Vagina (tissue), 2 donors: ENCODE measurements at regions not wholly inside any gene's neighbourhood (a gene's known extent, or its start where the extent isn't known, plus 50 kb on each side); places are given as distances from the start of the nearest gene placed in this dataset.
"Not testable (repeated sequence)": the region's sequence is repeated elsewhere in the genome, so short reads cannot be mapped to it uniquely, and the experiment has no call there.

ENCODE experiments used
- DNase-seq, 2 donors: peaks; one replicate each; pipeline ENCODE4 v3.0.0-alpha.2; 2017; ENCODE audit errors: extremely low spot score in 2 of 2
- H3K27ac ChIP-seq: fragments of 200-600 bp; sonication (generic); one replicate; pipeline ENCODE4 v1.5.1; 2019
- H3K27me3 ChIP-seq: fragments of 200-600 bp; sonication (generic); one replicate; pipeline ENCODE4 v1.5.1; 2019
- H3K36me3 ChIP-seq, 2 donors: fragments of 200-600 bp; sonication (generic); one replicate each; pipeline ENCODE4 v1.5.1; 2017 to 2019
- H3K4me1 ChIP-seq: fragments of 200-600 bp; sonication (generic); one replicate; pipeline ENCODE4 v1.5.1; 2019
- H3K4me3 ChIP-seq, 2 donors: fragments of 200-600 bp; sonication (generic); 1 replicate in 1 of 2; 2 replicates in 1 of 2; pipeline ENCODE4 v1.5.1; 2016 to 2019
- H3K9me3 ChIP-seq: fragments of 200-600 bp; sonication (generic); one replicate; pipeline ENCODE4 v1.5.1; 2019
- CTCF ChIP-seq, 3 experiments: fragments of 450-650 bp in 2 of 3; fragments of 200-600 bp in 1 of 3; sonication (generic) in 1 of 3; IDR thresholded peaks; one replicate each; pipeline ENCODE4 v1.5.1; 2017 to 2019; ENCODE audit warnings: antibody characterized with exemption in 3 of 3, mild to moderate bottlenecking in 2 of 3, moderate library complexity in 2 of 3
- POLR2A ChIP-seq, 2 donors: fragments of 450-650 bp; IDR thresholded peaks; one replicate each; pipeline ENCODE4 v1.6.1; 2017; ENCODE audit warnings: antibody characterized with exemption in 2 of 2, mild to moderate bottlenecking in 2 of 2, moderate library complexity in 2 of 2
- POLR2AphosphoS5 ChIP-seq, 2 donors: sonication (generic); formaldehyde crosslinking; IDR thresholded peaks; one replicate each; pipeline ENCODE4 v1.9.0; 2017; ENCODE audit warnings: antibody characterized with exemption in 2 of 2, mild to moderate bottlenecking in 2 of 2, low read depth in 1 of 2; ENCODE audit not compliant: insufficient read depth in 1 of 2
- intact Hi-C: fragments of 100-400 bp; cut with DNase I; formaldehyde crosslinking; loops from one replicate; pipeline ENCODE4 v1.15.1; 2023

DNA sequence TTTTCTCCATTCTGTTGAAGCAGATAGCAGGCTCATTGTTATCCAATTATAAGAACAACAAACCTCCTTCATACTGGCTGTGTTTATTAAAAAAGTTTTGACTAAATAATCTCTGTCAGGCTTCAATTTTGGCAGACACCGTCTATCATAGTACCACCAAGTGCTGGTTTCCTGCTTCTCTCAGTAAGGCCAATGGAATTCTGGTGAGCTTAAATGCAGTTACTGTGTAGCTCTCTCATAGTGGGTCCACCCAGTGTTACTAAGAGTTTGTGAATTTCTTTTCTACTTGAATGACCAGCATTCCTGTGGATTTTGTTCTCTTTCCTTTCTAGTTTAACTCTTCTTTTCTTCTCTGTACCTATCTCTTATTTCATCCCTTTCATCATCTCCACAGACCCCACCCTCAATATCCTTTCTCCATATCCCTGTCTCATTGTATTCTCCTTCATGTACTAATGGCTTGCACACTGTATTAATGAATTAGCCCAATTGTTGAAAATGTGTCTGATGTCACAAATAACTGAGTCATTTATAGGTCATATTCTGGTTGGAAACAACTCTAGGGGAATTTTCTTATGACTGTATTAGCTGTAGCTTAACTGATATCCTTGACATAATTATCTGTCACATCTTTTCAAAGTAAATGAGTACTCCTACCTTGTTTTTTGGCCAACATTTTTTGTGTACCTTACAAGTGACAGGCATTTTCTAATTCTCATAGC, 372.1 kb downstream of the FAT3 start:
- H3K27me3 ChIP-seq, result no peaks in the 10 kb centered on the region

DNA sequence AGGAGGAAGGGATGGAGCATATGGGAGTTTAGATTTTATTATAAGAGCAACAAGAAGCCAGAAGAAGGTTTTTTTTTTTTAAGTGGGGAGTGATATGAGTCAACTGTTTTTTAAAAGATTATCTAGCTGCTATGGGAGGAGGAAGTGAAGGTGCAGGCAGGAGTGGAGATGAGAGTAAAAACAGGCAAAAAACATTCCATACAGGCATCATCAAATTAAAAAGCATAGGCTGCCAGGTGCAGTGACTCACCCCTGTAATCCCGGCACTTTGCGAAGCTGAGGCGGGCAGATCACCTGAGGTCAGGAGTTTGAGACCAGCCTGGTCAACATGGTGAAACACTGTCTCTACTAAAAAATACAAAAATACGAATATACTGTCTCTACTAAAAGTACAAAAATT, 368.4 kb upstream of the MTNR1B start:
- no peaks in the 10 kb centered on the region for H3K4me1 ChIP-seq
- no peak for TF ChIP-seq POLR2AphosphoS5 (IDR thresholded peaks at IDR 0.05; ENCODE audit: insufficient read depth in 1 of 2, low read depth in 1 of 2)
- TF ChIP-seq POLR2A (IDR thresholded peaks at IDR 0.05), result no peak
- no peak for TF ChIP-seq CTCF (IDR thresholded peaks at IDR 0.05)
- H3K27me3 ChIP-seq, result no peaks in the 10 kb centered on the region
- DNase-seq, result no peak
- H3K4me3 ChIP-seq, result no peak overlapping the region
- no peak overlapping the region for H3K27ac ChIP-seq
- intact Hi-C loops, result no loop called here
- no peaks in the 10 kb centered on the region for H3K36me3 ChIP-seq
- no peaks in the 10 kb centered on the region for H3K9me3 ChIP-seq

More for the DNA sequence above, 372.1 kb downstream of the FAT3 start:
- intact Hi-C loops, result no loop called here
- Histone ChIP-seq H3K4me3 (no peak overlapping the region), H3K36me3 (no peaks in the 10 kb centered on the region), H3K9me3 (no peaks in the 10 kb centered on the region), H3K27ac (no peak overlapping the region), H3K4me1 (no peaks in the 10 kb centered on the region)
- DNase-seq, result no peak
- no peak for TF ChIP-seq CTCF (IDR thresholded peaks at IDR 0.05)
- TF ChIP-seq POLR2A (IDR thresholded peaks at IDR 0.05), result no peak
- TF ChIP-seq POLR2AphosphoS5 (IDR thresholded peaks at IDR 0.05; ENCODE audit: insufficient read depth in 1 of 2, low read depth in 1 of 2), result no peak

GRCh38 chr11:92605667-92606066, 363.8 kb upstream of the MTNR1B start:
- Histone ChIP-seq H3K4me1 (no peaks in the 10 kb centered on the region), H3K27ac (no peak overlapping the region), H3K27me3 (no peaks in the 10 kb centered on the region), H3K36me3 (no peaks in the 10 kb centered on the region), H3K4me3 (no peak overlapping the region), H3K9me3 (no peaks in the 10 kb centered on the region)
- TF ChIP-seq CTCF (IDR thresholded peaks at IDR 0.05) (no peak), POLR2AphosphoS5 (IDR thresholded peaks at IDR 0.05; ENCODE audit: insufficient read depth in 1 of 2, low read depth in 1 of 2) (no peak), POLR2A (IDR thresholded peaks at IDR 0.05) (no peak)
- intact Hi-C loops, result no loop called here
- DNase-seq, result no peak

DNA sequence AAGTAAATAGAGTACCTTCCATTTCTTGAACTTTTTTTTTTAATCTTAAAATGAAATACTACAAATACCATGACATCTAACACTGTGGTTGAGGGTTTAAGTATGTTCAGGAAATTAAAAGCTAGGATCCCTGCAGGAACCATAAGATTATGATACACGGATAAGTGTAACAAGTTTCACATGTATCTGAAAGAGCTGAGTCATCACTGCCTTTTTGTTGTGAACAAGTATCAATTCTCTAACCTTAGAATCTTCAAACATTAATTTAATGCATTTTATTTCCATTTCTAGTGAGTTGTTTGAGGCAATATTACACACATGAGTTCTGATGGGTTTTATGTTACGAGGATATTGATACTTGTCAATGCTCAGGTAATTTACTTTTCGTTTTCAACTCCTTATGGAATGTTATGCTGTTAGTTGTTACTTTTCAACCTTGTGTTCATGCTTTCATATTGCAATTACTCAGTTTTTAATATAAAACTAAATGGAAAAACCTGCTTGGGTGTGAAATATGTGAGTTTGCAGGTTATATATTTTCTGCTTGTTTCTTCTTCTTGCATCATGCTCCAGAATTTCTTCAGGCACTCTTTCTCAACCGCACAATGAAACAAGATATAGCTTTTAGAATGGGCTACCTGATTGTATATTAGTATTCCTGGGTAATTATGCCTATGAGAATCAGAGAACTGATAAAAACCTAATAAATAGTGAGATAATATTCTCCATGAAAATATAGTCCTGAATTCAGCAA, 361.3 kb upstream of the MTNR1B start:
- intact Hi-C loops, result no loop called here
- Histone ChIP-seq H3K27ac (no peak overlapping the region), H3K9me3 (no peaks in the 10 kb centered on the region), H3K36me3 (no peaks in the 10 kb centered on the region), H3K4me3 (no peak overlapping the region), H3K4me1 (no peaks in the 10 kb centered on the region), H3K27me3 (no peaks in the 10 kb centered on the region)
- DNase-seq, result no peak
- no peak for TF ChIP-seq POLR2A (IDR thresholded peaks at IDR 0.05)
- TF ChIP-seq POLR2AphosphoS5 (IDR thresholded peaks at IDR 0.05; ENCODE audit: insufficient read depth in 1 of 2, low read depth in 1 of 2), result no peak
- no peak for TF ChIP-seq CTCF (IDR thresholded peaks at IDR 0.05)

DNA sequence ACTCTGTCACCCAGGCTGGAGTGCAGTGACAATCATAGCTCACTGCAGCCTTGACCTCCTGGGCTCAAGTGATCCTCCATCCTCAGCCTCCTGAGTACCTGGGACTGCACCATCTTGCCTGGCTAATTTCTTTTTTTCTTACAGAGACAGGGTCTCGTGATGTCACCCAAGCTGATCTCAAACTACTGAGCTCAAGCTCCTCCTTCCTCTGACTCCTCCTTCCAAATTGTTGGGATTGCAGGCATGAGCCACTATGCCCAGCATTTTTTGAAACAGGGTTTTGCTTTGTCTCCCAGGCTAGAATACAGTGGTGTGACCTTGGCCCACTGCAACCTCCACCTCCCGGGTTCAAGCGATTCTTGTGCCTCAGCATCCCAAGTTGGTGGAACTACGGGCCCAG, 358.3 kb upstream of the MTNR1B start:
- no peak for DNase-seq
- intact Hi-C loops, result no loop called here
- Histone ChIP-seq H3K4me3 (no peak overlapping the region), H3K27me3 (no peaks in the 10 kb centered on the region), H3K4me1 (no peaks in the 10 kb centered on the region), H3K9me3 (no peaks in the 10 kb centered on the region), H3K36me3 (no peaks in the 10 kb centered on the region), H3K27ac (no peak overlapping the region)
- TF ChIP-seq CTCF (IDR thresholded peaks at IDR 0.05) (no peak), POLR2A (IDR thresholded peaks at IDR 0.05) (no peak), POLR2AphosphoS5 (IDR thresholded peaks at IDR 0.05; ENCODE audit: insufficient read depth in 1 of 2, low read depth in 1 of 2) (no peak)

- H3K4me3 ChIP-seq, H3K27ac ChIP-seq, intact Hi-C loops, H3K36me3 ChIP-seq, H3K4me1 ChIP-seq, H3K9me3 ChIP-seq, DNase-seq, H3K27me3 ChIP-seq: not testable (repeated sequence)
These were observed 351.4 kb upstream of the MTNR1B start for GRCh38 chr11:92618020-92618419.
